ENCODE measurements at regions not wholly inside any gene's neighbourhood (a gene's known extent, or its start where the extent isn't known, plus 50 kb on each side); places are given as distances from the start of the nearest gene placed in this dataset.
"Not testable (repeated sequence)": the region's sequence is repeated elsewhere in the genome, so short reads cannot be mapped to it uniquely, and the experiment has no call there.

GRCh38 chr5:154636271-154636670 is 118.9 kb upstream of the LARP1 start:
- not testable (repeated sequence) for TF ChIP-seq CTCF, POLR2A, EP300, POLR2AphosphoS5 (IDR thresholded peaks at IDR 0.05)
